Loucy (cell line): ENCODE measurements at regions not wholly inside any gene's neighbourhood (a gene's known extent, or its start where the extent isn't known, plus 50 kb on each side); places are given as distances from the start of the nearest gene placed in this dataset.

ENCODE experiments used
- EZH2phosphoT487 ChIP-seq: fragments of 200-600 bp; IDR thresholded peaks from 2 replicates; pipeline ENCODE4 v1.6.1; 2018; ENCODE audit warnings: antibody characterized with exemption, mild to moderate bottlenecking, moderate library complexity, borderline replicate concordance
- TF ChIP-seq, protein P1 (sequence below): fragments of 200-600 bp; sonication (generic); conservative IDR thresholded peaks from 2 replicates; pipeline ENCODE4 v1.5.1; 2014; ENCODE audit warnings: mild to moderate bottlenecking, antibody characterized with exemption, low read length

DNA sequence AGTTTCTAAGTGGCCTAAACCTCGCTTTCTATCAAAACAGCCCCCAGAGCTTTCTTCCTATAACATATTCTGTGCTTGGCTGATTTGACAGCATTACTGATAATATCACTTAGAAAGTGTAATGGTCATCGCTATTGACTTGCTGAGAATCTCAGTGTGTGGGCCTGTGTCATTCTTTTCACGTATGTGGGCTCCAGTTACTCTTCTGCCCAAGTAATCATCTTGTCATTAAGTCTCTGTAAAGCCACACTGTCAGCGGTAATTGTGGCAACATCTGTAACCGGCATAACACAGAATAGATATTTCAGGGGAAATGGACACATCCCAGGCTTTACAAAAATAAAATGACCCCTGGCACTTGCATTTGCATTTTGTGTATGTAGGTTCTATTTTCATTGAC, 313.6 kb upstream of the LMCD1 start:
- TF ChIP-seq, protein P1, sequence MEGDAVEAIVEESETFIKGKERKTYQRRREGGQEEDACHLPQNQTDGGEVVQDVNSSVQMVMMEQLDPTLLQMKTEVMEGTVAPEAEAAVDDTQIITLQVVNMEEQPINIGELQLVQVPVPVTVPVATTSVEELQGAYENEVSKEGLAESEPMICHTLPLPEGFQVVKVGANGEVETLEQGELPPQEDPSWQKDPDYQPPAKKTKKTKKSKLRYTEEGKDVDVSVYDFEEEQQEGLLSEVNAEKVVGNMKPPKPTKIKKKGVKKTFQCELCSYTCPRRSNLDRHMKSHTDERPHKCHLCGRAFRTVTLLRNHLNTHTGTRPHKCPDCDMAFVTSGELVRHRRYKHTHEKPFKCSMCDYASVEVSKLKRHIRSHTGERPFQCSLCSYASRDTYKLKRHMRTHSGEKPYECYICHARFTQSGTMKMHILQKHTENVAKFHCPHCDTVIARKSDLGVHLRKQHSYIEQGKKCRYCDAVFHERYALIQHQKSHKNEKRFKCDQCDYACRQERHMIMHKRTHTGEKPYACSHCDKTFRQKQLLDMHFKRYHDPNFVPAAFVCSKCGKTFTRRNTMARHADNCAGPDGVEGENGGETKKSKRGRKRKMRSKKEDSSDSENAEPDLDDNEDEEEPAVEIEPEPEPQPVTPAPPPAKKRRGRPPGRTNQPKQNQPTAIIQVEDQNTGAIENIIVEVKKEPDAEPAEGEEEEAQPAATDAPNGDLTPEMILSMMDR = no peak
- TF ChIP-seq EZH2phosphoT487 = no peak
